ENCODE measurements at regions not wholly inside any gene's neighbourhood (a gene's known extent, or its start where the extent isn't known, plus 50 kb on each side); places are given as distances from the start of the nearest gene placed in this dataset.
"Not testable (repeated sequence)": the region's sequence is repeated elsewhere in the genome, so short reads cannot be mapped to it uniquely, and the experiment has no call there.

- no peak for DNase-seq
These were observed 516.7 kb downstream of the KCNT2 start for GRCh38 chr1:196091397-196092135.

GRCh38 chr1:196090226-196090625 is 518.0 kb downstream of the KCNT2 start:
- no peak for DNase-seq

GRCh38 chr1:196088541-196088940 is 519.7 kb downstream of the KCNT2 start:
- no peak for DNase-seq

GRCh38 chr1:196078691-196079090 is 529.5 kb downstream of the KCNT2 start:
- DNase-seq: no peak

GRCh38 chr1:196075621-196076020 is 532.6 kb downstream of the KCNT2 start:
- DNase-seq: no peak

- no peak for DNase-seq
These were observed 534.1 kb downstream of the KCNT2 start for GRCh38 chr1:196074182-196074581.

- no peak for DNase-seq
These were observed 536.8 kb downstream of the KCNT2 start for GRCh38 chr1:196071447-196071846.

GRCh38 chr1:196070940-196071339 is 537.3 kb downstream of the KCNT2 start:
- no peak for DNase-seq

GRCh38 chr1:196063952-196064351 is 544.3 kb downstream of the KCNT2 start:
- DNase-seq: no peak

- no peak for DNase-seq
These were observed 544.9 kb downstream of the KCNT2 start for GRCh38 chr1:196063294-196063693.

GRCh38 chr1:196060539-196060938 is 547.7 kb downstream of the KCNT2 start:
- DNase-seq: no peak

GRCh38 chr1:196059210-196059609 is 549.0 kb downstream of the KCNT2 start:
- DNase-seq: no peak

- no peak for DNase-seq
These were observed 551.3 kb downstream of the KCNT2 start for GRCh38 chr1:196056966-196057365.

- no peak for DNase-seq
These were observed 558.8 kb downstream of the KCNT2 start for GRCh38 chr1:196049407-196049806.

- DNase-seq: no peak
These were observed 565.0 kb downstream of the KCNT2 start for GRCh38 chr1:196043268-196043667.

GRCh38 chr1:196034080-196034706 is 574.0 kb downstream of the KCNT2 start:
- DNase-seq: peak in 1 of 58 donors; percentile 1

GRCh38 chr1:196031387-196031786 is 576.9 kb downstream of the KCNT2 start:
- not testable (repeated sequence) for DNase-seq

- DNase-seq: no peak
These were observed 577.8 kb downstream of the KCNT2 start for GRCh38 chr1:196030455-196030854.

GRCh38 chr1:196029410-196029809 is 578.8 kb downstream of the KCNT2 start:
- DNase-seq: no peak

- DNase-seq: no peak
These were observed 581.1 kb downstream of the KCNT2 start for GRCh38 chr1:196027127-196027526.

GRCh38 chr1:196021174-196021573 is 587.1 kb downstream of the KCNT2 start:
- DNase-seq: not testable (repeated sequence)

- DNase-seq: no peak
These were observed 598.9 kb downstream of the KCNT2 start for GRCh38 chr1:196009362-196009761.

GRCh38 chr1:196007763-196008162 is 600.5 kb downstream of the KCNT2 start:
- DNase-seq: no peak
